ENCODE measurements at regions not wholly inside any gene's neighbourhood (a gene's known extent, or its start where the extent isn't known, plus 50 kb on each side); places are given as distances from the start of the nearest gene placed in this dataset.

DNA sequence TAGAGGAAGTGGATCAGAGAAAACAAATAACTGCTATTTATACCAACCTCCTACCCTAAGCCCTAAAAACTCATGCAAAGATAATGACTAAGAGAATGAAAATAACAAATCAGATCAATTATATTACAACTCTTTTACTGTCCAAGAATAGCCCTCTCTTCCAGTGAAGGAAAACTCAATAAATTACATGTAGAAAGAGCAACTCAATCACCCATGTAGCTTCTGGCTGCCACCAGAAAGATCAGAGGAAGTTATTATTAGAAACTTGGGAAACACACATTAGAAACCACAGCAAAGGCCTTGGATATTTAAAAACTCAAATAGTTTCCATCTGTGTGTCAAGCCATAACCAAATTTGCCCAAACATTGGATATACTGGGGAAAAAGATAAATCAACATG, 134.0 kb upstream of the TARS1 start:
- no peaks in the 10 kb centered on the region for H3K36me3 ChIP-seq (ENCODE audit: insufficient read depth)
- no peaks in the 10 kb centered on the region for H3K27me3 ChIP-seq (ENCODE audit: insufficient read depth, low read depth)
- H3K4me3 ChIP-seq (IDR thresholded peaks at IDR 0.05; ENCODE audit: insufficient read depth, low read depth, low read length), result no peak overlapping the region
- no peaks in the 10 kb centered on the region for H3K79me2 ChIP-seq (ENCODE audit: insufficient read depth, low read depth)
- TF ChIP-seq, protein P1, sequence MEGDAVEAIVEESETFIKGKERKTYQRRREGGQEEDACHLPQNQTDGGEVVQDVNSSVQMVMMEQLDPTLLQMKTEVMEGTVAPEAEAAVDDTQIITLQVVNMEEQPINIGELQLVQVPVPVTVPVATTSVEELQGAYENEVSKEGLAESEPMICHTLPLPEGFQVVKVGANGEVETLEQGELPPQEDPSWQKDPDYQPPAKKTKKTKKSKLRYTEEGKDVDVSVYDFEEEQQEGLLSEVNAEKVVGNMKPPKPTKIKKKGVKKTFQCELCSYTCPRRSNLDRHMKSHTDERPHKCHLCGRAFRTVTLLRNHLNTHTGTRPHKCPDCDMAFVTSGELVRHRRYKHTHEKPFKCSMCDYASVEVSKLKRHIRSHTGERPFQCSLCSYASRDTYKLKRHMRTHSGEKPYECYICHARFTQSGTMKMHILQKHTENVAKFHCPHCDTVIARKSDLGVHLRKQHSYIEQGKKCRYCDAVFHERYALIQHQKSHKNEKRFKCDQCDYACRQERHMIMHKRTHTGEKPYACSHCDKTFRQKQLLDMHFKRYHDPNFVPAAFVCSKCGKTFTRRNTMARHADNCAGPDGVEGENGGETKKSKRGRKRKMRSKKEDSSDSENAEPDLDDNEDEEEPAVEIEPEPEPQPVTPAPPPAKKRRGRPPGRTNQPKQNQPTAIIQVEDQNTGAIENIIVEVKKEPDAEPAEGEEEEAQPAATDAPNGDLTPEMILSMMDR (conservative IDR thresholded peaks at IDR 0.05; ENCODE audit: low read depth, low read length), result no peak
- H3K4me1 ChIP-seq (ENCODE audit: low read depth, poor library complexity, severe bottlenecking), result no peaks in the 10 kb centered on the region
- no peak overlapping the region for H3K9ac ChIP-seq
- no peak overlapping the region for H2AFZ ChIP-seq (ENCODE audit: low read depth)
- H3K27ac ChIP-seq, result no peak overlapping the region
- H4K20me1 ChIP-seq (ENCODE audit: insufficient read depth), result no peaks in the 10 kb centered on the region
- H3K4me2 ChIP-seq, result no peak overlapping the region

DNA sequence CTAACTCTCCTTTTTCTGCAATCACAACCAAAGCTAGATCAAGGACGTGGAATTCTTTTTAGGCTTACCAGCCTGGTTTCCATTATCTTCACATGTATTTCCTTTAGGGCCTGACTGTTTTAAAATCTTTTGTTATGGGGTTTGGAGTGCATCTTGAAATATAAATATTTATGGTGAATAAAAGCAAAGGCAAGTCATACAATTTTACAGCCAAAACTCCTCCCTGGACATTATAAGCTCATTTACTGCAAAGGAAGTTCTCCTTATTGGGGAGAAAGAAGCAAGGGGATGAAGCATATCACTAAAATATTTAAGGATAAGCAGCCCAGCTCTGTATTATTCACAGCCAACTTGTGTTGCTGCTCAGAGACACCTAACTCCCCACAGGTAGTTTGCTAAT, 132.2 kb upstream of the TARS1 start:
- no peak overlapping the region for H3K4me2 ChIP-seq
- H3K27ac ChIP-seq, result no peak overlapping the region
- H3K27me3 ChIP-seq (ENCODE audit: insufficient read depth, low read depth), result no peaks in the 10 kb centered on the region
- no peak overlapping the region for H3K9ac ChIP-seq
- H4K20me1 ChIP-seq (ENCODE audit: insufficient read depth), result no peaks in the 10 kb centered on the region
- H2AFZ ChIP-seq (ENCODE audit: low read depth), result no peak overlapping the region
- no peaks in the 10 kb centered on the region for H3K79me2 ChIP-seq (ENCODE audit: insufficient read depth, low read depth)
- no peaks in the 10 kb centered on the region for H3K4me1 ChIP-seq (ENCODE audit: low read depth, poor library complexity, severe bottlenecking)
- H3K4me3 ChIP-seq (IDR thresholded peaks at IDR 0.05; ENCODE audit: insufficient read depth, low read depth, low read length), result no peak overlapping the region
- TF ChIP-seq, protein P1 (conservative IDR thresholded peaks at IDR 0.05; ENCODE audit: low read depth, low read length), result no peak
- H3K36me3 ChIP-seq (ENCODE audit: insufficient read depth), result no peaks in the 10 kb centered on the region

DNA sequence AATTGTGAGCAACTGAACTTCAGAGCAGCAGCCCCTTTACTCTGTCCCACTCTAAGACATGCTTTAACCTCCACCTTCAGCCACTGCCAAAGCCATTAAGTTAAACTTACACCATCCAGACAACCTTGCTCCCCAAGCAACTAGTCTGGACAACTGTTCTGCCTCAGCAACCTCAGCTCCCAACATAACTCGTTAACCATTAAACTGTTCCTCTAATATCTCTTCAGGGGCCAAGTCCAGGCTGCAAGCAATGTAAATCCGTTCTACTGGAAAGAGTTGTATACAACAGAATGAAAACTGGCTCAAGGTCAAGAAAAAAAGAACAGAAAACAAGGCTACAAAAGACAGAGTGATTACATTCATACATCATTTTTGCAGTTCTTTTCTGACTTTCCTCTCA, 131.7 kb upstream of the TARS1 start:
- no peak overlapping the region for H3K4me2 ChIP-seq
- no peaks in the 10 kb centered on the region for H3K27me3 ChIP-seq (ENCODE audit: insufficient read depth, low read depth)
- H3K4me3 ChIP-seq (IDR thresholded peaks at IDR 0.05; ENCODE audit: insufficient read depth, low read depth, low read length), result no peak overlapping the region
- H3K4me1 ChIP-seq (ENCODE audit: low read depth, poor library complexity, severe bottlenecking), result no peaks in the 10 kb centered on the region
- no peaks in the 10 kb centered on the region for H4K20me1 ChIP-seq (ENCODE audit: insufficient read depth)
- H3K79me2 ChIP-seq (ENCODE audit: insufficient read depth, low read depth), result no peaks in the 10 kb centered on the region
- H2AFZ ChIP-seq (ENCODE audit: low read depth), result no peak overlapping the region
- TF ChIP-seq, protein P1 (conservative IDR thresholded peaks at IDR 0.05; ENCODE audit: low read depth, low read length), result no peak
- no peaks in the 10 kb centered on the region for H3K36me3 ChIP-seq (ENCODE audit: insufficient read depth)
- H3K27ac ChIP-seq, result no peak overlapping the region
- H3K9ac ChIP-seq, result no peak overlapping the region

DNA sequence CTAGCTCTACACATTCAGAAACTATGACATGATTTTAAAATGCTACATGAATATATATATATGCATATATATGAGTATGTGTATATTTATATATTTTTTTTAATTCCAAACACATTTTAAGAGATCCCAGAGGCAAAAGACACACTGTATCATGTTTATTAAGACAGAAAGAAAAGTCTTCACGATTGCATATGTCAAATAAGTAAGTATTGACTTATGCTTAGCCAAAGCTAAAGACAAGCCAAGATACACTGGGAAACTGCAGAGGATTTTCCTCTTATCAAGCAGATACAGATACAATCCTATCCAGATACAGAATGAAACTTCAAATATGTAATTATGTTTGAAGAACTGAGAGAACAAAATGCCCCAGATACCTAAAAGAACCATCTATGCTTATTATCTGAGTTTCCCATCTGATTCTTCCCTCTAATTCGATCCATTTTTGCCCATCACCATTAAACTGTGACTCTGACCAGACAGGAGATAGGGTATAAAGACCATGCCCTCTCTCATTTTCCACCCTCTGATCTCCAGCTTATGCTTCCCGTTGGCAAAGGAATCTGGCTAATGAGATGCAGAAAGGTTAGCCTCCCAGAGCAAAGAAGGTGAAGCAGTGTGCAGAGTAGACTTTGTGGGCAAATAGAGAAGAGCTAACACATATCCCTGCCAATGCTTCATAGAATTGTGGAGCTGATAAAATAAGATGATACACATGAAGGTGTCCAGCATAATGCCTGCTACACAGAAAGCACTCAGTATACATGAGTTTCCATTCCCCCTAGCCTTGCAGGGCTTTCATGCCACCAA, 131.0 kb upstream of the TARS1 start:
- Histone ChIP-seq H3K4me2 (no peak overlapping the region), H3K27ac (no peak overlapping the region), H3K36me3 (ENCODE audit: insufficient read depth) (no peaks in the 10 kb centered on the region), H2AFZ (ENCODE audit: low read depth) (no peak overlapping the region), H3K4me1 (ENCODE audit: low read depth, poor library complexity, severe bottlenecking) (no peaks in the 10 kb centered on the region), H3K27me3 (ENCODE audit: insufficient read depth, low read depth) (no peaks in the 10 kb centered on the region), H4K20me1 (ENCODE audit: insufficient read depth) (no peaks in the 10 kb centered on the region), H3K4me3 (IDR thresholded peaks at IDR 0.05; ENCODE audit: insufficient read depth, low read depth, low read length) (no peak overlapping the region), H3K79me2 (ENCODE audit: insufficient read depth, low read depth) (no peaks in the 10 kb centered on the region), H3K9ac (no peak overlapping the region)
- TF ChIP-seq, protein P1 (conservative IDR thresholded peaks at IDR 0.05; ENCODE audit: low read depth, low read length), result no peak

Measured in KMS-11 (cell line).